Nephron (organoid): ENCODE measurements at regions not wholly inside any gene's neighbourhood (a gene's known extent, or its start where the extent isn't known, plus 50 kb on each side); places are given as distances from the start of the nearest gene placed in this dataset.

ENCODE experiments used
- H3K27ac Mint-ChIP-seq, 3 experiments: 2 replicates each; pipeline ENCODE4 v1.8.0; 2020; ENCODE audit warnings: mixed read lengths in 3 of 3, mild to moderate bottlenecking in 2 of 3, moderate library complexity in 1 of 3
- H3K27me3 Mint-ChIP-seq: 2 replicates; pipeline ENCODE4 v1.8.0; 2021; ENCODE audit warnings: low read depth, mild to moderate bottlenecking, moderate library complexity, mixed read lengths
- H3K36me3 Mint-ChIP-seq: 2 replicates; pipeline ENCODE4 v1.8.0; 2020; ENCODE audit warnings: low read depth, mixed read lengths
- H3K4me1 Mint-ChIP-seq: 2 replicates; pipeline ENCODE4 v1.8.0; 2020; ENCODE audit warnings: mixed read lengths
- H3K4me3 Mint-ChIP-seq, 3 experiments: 2 replicates each; pipeline ENCODE4 v1.8.0; 2020; ENCODE audit warnings: mild to moderate bottlenecking in 3 of 3, mixed read lengths in 3 of 3, moderate library complexity in 2 of 3
- H3K9me3 Mint-ChIP-seq: 2 replicates; pipeline ENCODE4 v1.8.0; 2020; ENCODE audit warnings: mixed read lengths
- TF ChIP-seq, protein P1 (sequence below), 3 experiments: fragments of 200-600 bp; sonication (generic); IDR thresholded peaks; one replicate each; pipeline ENCODE4 v1.5.0; 2021; ENCODE audit warnings: antibody characterized with exemption in 3 of 3; ENCODE audit not compliant: unreplicated experiment in 3 of 3

DNA sequence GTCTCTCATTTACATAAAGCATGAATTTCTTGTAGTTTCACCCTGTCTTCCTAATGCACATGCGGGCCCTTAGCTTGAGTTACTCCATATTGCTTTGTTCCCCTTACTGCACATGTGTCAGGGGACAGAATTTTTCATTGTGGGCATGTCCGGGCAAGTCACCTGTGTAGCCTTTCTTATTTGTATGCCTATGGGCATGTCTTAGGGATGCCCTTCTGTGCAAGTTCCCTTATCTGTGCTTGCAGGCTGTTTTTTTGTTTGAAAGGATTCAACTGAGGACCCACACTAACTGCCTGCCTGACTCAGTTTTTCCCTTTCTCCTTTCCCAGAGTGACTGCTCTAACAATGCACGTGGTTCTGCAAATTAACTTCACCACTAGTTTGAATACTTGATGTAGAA is 161.7 kb downstream of the YTHDC2 start:
- Mint-ChIP-seq H3K36me3 (no peaks in the 10 kb centered on the region), H3K4me1 (peaks cover 8% of the 10 kb centered on the region), H3K4me3 (no peak overlapping the region), H3K27ac (no peak overlapping the region), H3K27me3 (no peaks in the 10 kb centered on the region), H3K9me3 (peaks cover 5% of the 10 kb centered on the region)
- TF ChIP-seq, protein P1, sequence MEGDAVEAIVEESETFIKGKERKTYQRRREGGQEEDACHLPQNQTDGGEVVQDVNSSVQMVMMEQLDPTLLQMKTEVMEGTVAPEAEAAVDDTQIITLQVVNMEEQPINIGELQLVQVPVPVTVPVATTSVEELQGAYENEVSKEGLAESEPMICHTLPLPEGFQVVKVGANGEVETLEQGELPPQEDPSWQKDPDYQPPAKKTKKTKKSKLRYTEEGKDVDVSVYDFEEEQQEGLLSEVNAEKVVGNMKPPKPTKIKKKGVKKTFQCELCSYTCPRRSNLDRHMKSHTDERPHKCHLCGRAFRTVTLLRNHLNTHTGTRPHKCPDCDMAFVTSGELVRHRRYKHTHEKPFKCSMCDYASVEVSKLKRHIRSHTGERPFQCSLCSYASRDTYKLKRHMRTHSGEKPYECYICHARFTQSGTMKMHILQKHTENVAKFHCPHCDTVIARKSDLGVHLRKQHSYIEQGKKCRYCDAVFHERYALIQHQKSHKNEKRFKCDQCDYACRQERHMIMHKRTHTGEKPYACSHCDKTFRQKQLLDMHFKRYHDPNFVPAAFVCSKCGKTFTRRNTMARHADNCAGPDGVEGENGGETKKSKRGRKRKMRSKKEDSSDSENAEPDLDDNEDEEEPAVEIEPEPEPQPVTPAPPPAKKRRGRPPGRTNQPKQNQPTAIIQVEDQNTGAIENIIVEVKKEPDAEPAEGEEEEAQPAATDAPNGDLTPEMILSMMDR (IDR thresholded peaks at IDR 0.05; ENCODE audit: unreplicated experiment in 3 of 3) = no peak

DNA sequence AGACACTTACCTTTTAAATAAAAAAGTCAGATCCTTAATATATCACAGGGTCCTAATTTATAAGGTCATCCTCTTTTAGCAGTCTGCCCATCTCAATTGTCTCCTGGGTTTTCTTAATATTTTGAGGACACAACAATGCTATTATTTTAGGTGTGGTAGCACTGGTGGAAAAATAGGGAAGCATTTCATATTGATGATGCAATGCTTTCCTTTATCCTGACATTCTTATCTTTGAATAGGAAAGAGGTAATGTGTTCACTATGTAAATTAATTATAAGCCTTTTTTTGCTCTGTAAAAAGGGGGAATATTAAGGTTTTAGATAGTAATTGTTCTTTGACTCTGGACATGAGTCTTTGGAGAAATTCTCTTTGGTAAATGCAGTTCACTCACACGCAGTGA is 164.7 kb downstream of the YTHDC2 start:
- H3K36me3 Mint-ChIP-seq = no peaks in the 10 kb centered on the region
- H3K9me3 Mint-ChIP-seq = no peaks in the 10 kb centered on the region
- H3K27ac Mint-ChIP-seq = no peak overlapping the region
- H3K4me3 Mint-ChIP-seq = no peak overlapping the region
- no peaks in the 10 kb centered on the region for H3K4me1 Mint-ChIP-seq
- TF ChIP-seq, protein P1 (IDR thresholded peaks at IDR 0.05; ENCODE audit: unreplicated experiment in 3 of 3) = no peak
- no peaks in the 10 kb centered on the region for H3K27me3 Mint-ChIP-seq

DNA sequence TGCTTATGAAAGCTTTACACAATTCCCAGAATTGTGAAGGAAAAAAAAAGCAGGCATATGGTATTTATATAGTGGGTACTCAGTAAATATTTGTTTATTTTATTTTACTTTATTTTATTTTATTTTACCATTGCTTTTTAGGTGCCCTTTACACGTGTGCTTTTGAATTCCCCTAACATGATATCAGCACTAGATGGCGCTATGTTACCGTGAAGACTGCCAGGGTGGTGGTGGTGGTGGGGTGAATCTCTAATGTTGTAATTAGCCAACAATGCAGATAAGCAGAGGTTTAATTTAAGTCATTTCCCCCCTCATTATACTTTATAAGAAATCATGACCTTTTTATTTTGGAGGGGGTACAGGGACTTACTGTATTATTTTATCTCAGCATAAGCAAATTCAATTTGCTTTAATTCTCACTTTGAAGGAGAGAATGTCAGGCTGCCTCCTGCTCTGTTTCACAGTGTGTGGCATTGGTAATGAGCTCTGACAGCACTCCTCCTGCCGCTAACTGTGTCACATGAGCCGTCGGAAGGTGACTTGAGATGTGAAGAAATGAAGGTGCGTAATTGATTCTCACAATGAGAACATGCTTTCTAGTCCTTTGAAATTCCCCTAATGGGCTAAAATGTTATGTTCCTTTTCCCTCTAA is 165.6 kb downstream of the YTHDC2 start:
- TF ChIP-seq, protein P1 (IDR thresholded peaks at IDR 0.05; ENCODE audit: unreplicated experiment in 3 of 3) = peak; percentile 81 to 88 (median 83)
- Mint-ChIP-seq H3K27ac (peak overlapping the region in 2 of 3 experiments; percentile 17), H3K4me3 (no peak overlapping the region), H3K9me3 (no peaks in the 10 kb centered on the region), H3K27me3 (no peaks in the 10 kb centered on the region), H3K4me1 (no peaks in the 10 kb centered on the region), H3K36me3 (no peaks in the 10 kb centered on the region)

DNA sequence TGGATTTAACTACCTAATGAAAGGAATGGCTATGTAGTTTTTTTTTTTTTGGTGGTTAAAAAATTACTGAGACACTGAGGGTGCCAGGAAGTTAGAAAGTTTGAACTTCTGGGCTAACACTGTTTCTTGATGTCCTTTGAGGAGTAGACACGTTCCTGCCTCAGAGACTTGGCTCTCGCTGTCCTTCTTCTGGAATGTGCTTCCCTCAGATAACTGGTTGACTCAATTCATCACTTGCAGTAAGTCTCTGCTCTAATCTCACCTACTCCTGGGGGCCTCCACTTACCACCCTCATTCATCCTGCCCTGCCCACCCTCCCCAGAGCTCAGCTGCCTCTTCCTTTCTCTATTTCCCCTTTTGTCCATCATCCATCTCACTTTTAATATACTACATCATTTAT is 167.0 kb downstream of the YTHDC2 start:
- Mint-ChIP-seq H3K36me3 (no peaks in the 10 kb centered on the region), H3K4me1 (no peaks in the 10 kb centered on the region), H3K27me3 (no peaks in the 10 kb centered on the region), H3K27ac (no peak overlapping the region), H3K4me3 (no peak overlapping the region), H3K9me3 (no peaks in the 10 kb centered on the region)
- TF ChIP-seq, protein P1 (IDR thresholded peaks at IDR 0.05; ENCODE audit: unreplicated experiment in 3 of 3) = no peak

DNA sequence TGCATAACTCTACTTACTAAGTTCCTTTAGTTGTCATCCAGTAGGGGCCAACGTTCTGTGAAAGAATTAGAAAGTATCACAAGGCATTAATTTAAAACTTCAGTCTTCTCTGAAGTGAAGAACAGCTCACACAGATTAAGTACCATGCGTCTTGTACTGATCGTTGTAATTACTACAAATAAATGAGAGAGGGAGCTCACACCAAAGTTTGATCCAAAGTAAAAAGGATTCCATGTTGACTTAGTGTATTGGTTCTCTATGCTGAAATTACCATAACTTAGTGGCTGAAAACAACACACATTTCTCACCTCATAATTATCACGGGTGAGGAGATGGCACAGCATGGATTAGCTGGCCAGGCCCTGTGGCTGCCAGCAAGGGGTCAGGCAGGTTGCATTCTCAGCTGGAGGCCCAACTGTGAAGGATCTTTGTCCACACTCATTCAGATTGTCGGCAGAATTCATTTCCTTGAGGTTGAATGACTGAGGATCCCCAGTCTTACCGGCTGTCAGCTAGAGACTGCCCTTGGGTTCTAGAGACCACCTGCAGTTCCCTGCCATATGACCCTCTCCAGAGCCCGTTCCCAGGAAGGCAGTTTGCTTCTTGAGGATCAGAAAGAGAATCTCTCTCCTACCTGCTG is 169.1 kb downstream of the YTHDC2 start:
- Mint-ChIP-seq H3K9me3 (no peaks in the 10 kb centered on the region), H3K36me3 (no peaks in the 10 kb centered on the region), H3K27ac (peak overlapping the region in 1 of 3 experiments; percentile 86)

More for the DNA sequence above, 169.1 kb downstream of the YTHDC2 start:
- TF ChIP-seq, protein P1 (IDR thresholded peaks at IDR 0.05; ENCODE audit: unreplicated experiment in 3 of 3) = peak; percentile 31 to 48 (median 34)
- H3K4me1 Mint-ChIP-seq = no peaks in the 10 kb centered on the region
- no peak overlapping the region for H3K4me3 Mint-ChIP-seq
- no peaks in the 10 kb centered on the region for H3K27me3 Mint-ChIP-seq
